Mesenteric fat pad (tissue), 1 donor: ENCODE measurements at regions not wholly inside any gene's neighbourhood (a gene's known extent, or its start where the extent isn't known, plus 50 kb on each side); places are given as distances from the start of the nearest gene placed in this dataset.
A peak's percentile ranks its signal among the peaks of the same experiment; 100 is the strongest.
"Not testable (repeated sequence)": the region's sequence is repeated elsewhere in the genome, so short reads cannot be mapped to it uniquely, and the experiment has no call there.

Experiments used
- DNase-seq: peaks from one replicate; pipeline ENCODE4 v3.0.0-alpha.2; 2020; ENCODE audit warnings: low spot score
- donor health status: DM: yes; HTN: yes; CAD: no.

- not testable (repeated sequence) for DNase-seq
These were observed 2777.4 kb upstream of the TPTE start for GRCh38 chr21:7743940-7744339.

GRCh38 chr21:7744406-7745099 lies 2776.8 kb upstream of the TPTE start:
- DNase-seq, result not testable (repeated sequence)

GRCh38 chr21:7745100-7745450 lies 2776.3 kb upstream of the TPTE start:
- DNase-seq, result not testable (repeated sequence)

GRCh38 chr21:7747964-7748363 lies 2773.4 kb upstream of the TPTE start:
- DNase-seq, result not testable (repeated sequence)

GRCh38 chr21:7752611-7753010 lies 2768.8 kb upstream of the TPTE start:
- DNase-seq, result not testable (repeated sequence)

- DNase-seq, result peak; percentile 0
These were observed 2768.0 kb upstream of the TPTE start for GRCh38 chr21:7753380-7753877.

- not testable (repeated sequence) for DNase-seq
These were observed 2751.4 kb upstream of the TPTE start for GRCh38 chr21:7769985-7770384.

- not testable (repeated sequence) for DNase-seq
These were observed 2747.2 kb upstream of the TPTE start for GRCh38 chr21:7774219-7774618.

GRCh38 chr21:7775327-7775984 lies 2745.9 kb upstream of the TPTE start:
- not testable (repeated sequence) for DNase-seq

- not testable (repeated sequence) for DNase-seq
These were observed 2745.3 kb upstream of the TPTE start for GRCh38 chr21:7776035-7776434.

- not testable (repeated sequence) for DNase-seq
These were observed 2744.8 kb upstream of the TPTE start for GRCh38 chr21:7776622-7777021.

GRCh38 chr21:7777289-7777688 lies 2744.1 kb upstream of the TPTE start:
- DNase-seq, result not testable (repeated sequence)

- not testable (repeated sequence) for DNase-seq
These were observed 2733.8 kb upstream of the TPTE start for GRCh38 chr21:7787427-7788078.

- not testable (repeated sequence) for DNase-seq
These were observed 2727.6 kb upstream of the TPTE start for GRCh38 chr21:7793797-7794196.

- not testable (repeated sequence) for DNase-seq
These were observed 2724.1 kb upstream of the TPTE start for GRCh38 chr21:7797328-7797727.

GRCh38 chr21:7798446-7798845 lies 2722.9 kb upstream of the TPTE start:
- peak; percentile 47 for DNase-seq

- DNase-seq, result not testable (repeated sequence)
These were observed 2721.7 kb upstream of the TPTE start for GRCh38 chr21:7799697-7800096.

GRCh38 chr21:7813475-7813874 lies 2707.9 kb upstream of the TPTE start:
- DNase-seq, result not testable (repeated sequence)

- DNase-seq, result not testable (repeated sequence)
These were observed 2704.4 kb upstream of the TPTE start for GRCh38 chr21:7817013-7817412.

- DNase-seq, result not testable (repeated sequence)
These were observed 2702.1 kb upstream of the TPTE start for GRCh38 chr21:7819301-7819700.

- not testable (repeated sequence) for DNase-seq
These were observed 2695.8 kb upstream of the TPTE start for GRCh38 chr21:7825627-7826026.

- not testable (repeated sequence) for DNase-seq
These were observed 2695.2 kb upstream of the TPTE start for GRCh38 chr21:7826174-7826573.
